GM18907 (cell line): ENCODE measurements at regions not wholly inside any gene's neighbourhood (a gene's known extent, or its start where the extent isn't known, plus 50 kb on each side); places are given as distances from the start of the nearest gene placed in this dataset.
"Not testable (repeated sequence)": the region's sequence is repeated elsewhere in the genome, so short reads cannot be mapped to it uniquely, and the experiment has no call there.

ENCODE experiments used
- ATAC-seq: cut with Tn5 transposase; IDR thresholded peaks from one replicate; pipeline ENCODE4 v1.9.1; 2021; ENCODE audit warnings: mild to moderate bottlenecking, moderate library complexity; ENCODE audit not compliant: unreplicated experiment

- ATAC-seq, result not testable (repeated sequence)
Observed at GRCh38 chr9:72433616-72434267, 68.7 kb upstream of the ZFAND5 start.

GRCh38 chr9:72431036-72431435, 66.0 kb upstream of the ZFAND5 start:
- ATAC-seq, result no peak

GRCh38 chr9:72428329-72428728, 63.3 kb upstream of the ZFAND5 start:
- ATAC-seq, result no peak

- no peak for ATAC-seq
Observed at GRCh38 chr9:72427801-72428200, 62.8 kb upstream of the ZFAND5 start.

- ATAC-seq, result no peak
Observed at GRCh38 chr9:72424131-72424530, 59.1 kb upstream of the ZFAND5 start.

- ATAC-seq, result no peak
Observed at GRCh38 chr9:72422214-72422613, 57.2 kb upstream of the ZFAND5 start.

- no peak for ATAC-seq
Observed at GRCh38 chr9:72420783-72421182, 55.8 kb upstream of the ZFAND5 start.

- ATAC-seq, result no peak
Observed at GRCh38 chr9:72415948-72416347, 50.9 kb upstream of the ZFAND5 start.

GRCh38 chr9:72415163-72415562, 50.2 kb upstream of the ZFAND5 start:
- ATAC-seq, result no peak
